ENCODE measurements at regions not wholly inside any gene's neighbourhood (a gene's known extent, or its start where the extent isn't known, plus 50 kb on each side); places are given as distances from the start of the nearest gene placed in this dataset.

GRCh38 chr20:7305976-7306375, 538.5 kb downstream of the BMP2 start:
- FAIRE-seq (no peak), DNase-seq (ENCODE audit: low spot score) (no peak), ATAC-seq (no peak)
- Histone ChIP-seq H3K9me3 (ENCODE audit: low read length) (0 out of 2 replicates have a peak, but pooled peaks cover 7% of the 10 kb centered on the region), H3K4me1 (ENCODE audit: insufficient read depth, low read length) (no peaks in the 10 kb centered on the region), H4K20me1 (ENCODE audit: insufficient read depth, low read length) (no peaks in the 10 kb centered on the region), H3K4me3 (replicated peaks in 1 of 3; ENCODE audit: insufficient read depth in 1 of 3, low read depth in 2 of 3, low read length in 3 of 3) (no peak overlapping the region), H3K4me2 (ENCODE audit: low read depth, low read length) (no peak overlapping the region), H3K36me3 (replicated peaks in 1 of 2; ENCODE audit: control insufficient read depth in 1 of 2, insufficient read depth in 2 of 2, low read length in 2 of 2) (no peaks in the 10 kb centered on the region), H3K27me3 (ENCODE audit: control insufficient read depth in 1 of 2, insufficient read depth in 2 of 2, low read length in 2 of 2) (no peaks in the 10 kb centered on the region), H3K79me2 (ENCODE audit: insufficient read depth, low read length) (no peaks in the 10 kb centered on the region), H3K27ac (ENCODE audit: extremely low read length, insufficient read depth, low read length) (no peak overlapping the region), H3K9ac (ENCODE audit: insufficient read depth, low read depth, low read length) (no peak overlapping the region), H2AFZ (ENCODE audit: low read length) (no peak overlapping the region)
- ChIA-PET POLR2A (no interaction called here), CTCF (ENCODE audit: low intra/inter-chr PET ratio, low total read pairs) (no interaction called here)
- intact Hi-C loops (cut with micrococcal nuclease; ENCODE audit: unreplicated experiment) (no loop called here), in situ Hi-C loops (cut with HindIII; ENCODE audit: extremely low pct_ligation_motif_present, low pct_unique_long_range_greater_than_20kb) (no loop called here)
- BruUV-seq (replicated peaks) = no TSS peak
- TF ChIP-seq AKAP8 (CRISPR knock-in tag; IDR thresholded peaks at IDR 0.05) (no peak), MNT (IDR thresholded peaks at IDR 0.05) (no peak), ZNF503 (CRISPR knock-in tag; IDR thresholded peaks at IDR 0.05) (no peak), ZNF335 (CRISPR knock-in tag; IDR thresholded peaks at IDR 0.05) (no peak), PAWR (CRISPR knock-in tag; IDR thresholded peaks at IDR 0.05; ENCODE audit: borderline replicate concordance) (no peak), DDIT3 (CRISPR knock-in tag; IDR thresholded peaks at IDR 0.05) (no peak), ZNF546 (CRISPR knock-in tag; conservative IDR thresholded peaks at IDR 0.05) (no peak), RXRA (CRISPR knock-in tag; IDR thresholded peaks at IDR 0.05) (no peak), ZNF451 (CRISPR knock-in tag; IDR thresholded peaks at IDR 0.05) (no peak)
- 9% methylated on average over 4 of the region's 4 CpGs for WGBS (ENCODE audit: low lambda C conversion rate)
